ENCODE measurements at regions not wholly inside any gene's neighbourhood (a gene's known extent, or its start where the extent isn't known, plus 50 kb on each side); places are given as distances from the start of the nearest gene placed in this dataset.

DNA sequence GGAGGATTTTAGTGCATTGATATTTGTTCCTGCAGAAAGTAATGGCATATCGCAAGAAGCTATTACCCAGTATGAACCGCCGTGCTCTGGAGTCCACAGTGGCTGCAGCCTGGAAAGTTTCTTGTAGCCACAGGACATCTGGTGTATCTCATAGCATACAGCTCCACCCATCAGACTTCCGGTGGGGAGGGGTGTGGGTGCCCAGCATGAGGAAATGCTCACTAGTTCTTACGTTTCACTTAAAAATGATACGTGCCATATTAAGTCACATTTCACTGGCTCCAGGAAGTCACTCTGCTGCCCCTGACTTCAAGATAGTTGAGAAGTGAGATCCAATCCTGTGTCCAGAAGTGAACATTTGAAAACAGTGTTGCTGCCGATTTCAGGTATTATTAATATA is 990.4 kb downstream of the GBE1 start:
- Histone ChIP-seq H3K27ac (peak overlapping the region in 5 of 11 experiments; percentile 2 to 29 (median 22); a peak in 6 of 22 replicates), H3K4me2 (peak overlapping the region in 9 of 11 experiments; percentile 7 to 46 (median 27); a peak in 9 of 22 replicates), H3K36me3 (no peaks in the 10 kb centered on the region), H4K20me1 (no peaks in the 10 kb centered on the region), H3K4me3 (no peak overlapping the region), H3K9me3 (replicated peaks in 1 of 11) (peaks cover 0 to 9% (median 0%) of the 10 kb centered on the region in 11 experiments; a peak in 3 of 22 replicates), H3K4me1 (peaks cover 0 to 11% (median 8%) of the 10 kb centered on the region in 10 experiments; a peak in 15 of 20 replicates), H3K27me3 (no peaks in the 10 kb centered on the region), H3K9ac (no peak overlapping the region)
- no peak for TF ChIP-seq Cebpa-rat (IDR thresholded peaks at IDR 0.05)

DNA sequence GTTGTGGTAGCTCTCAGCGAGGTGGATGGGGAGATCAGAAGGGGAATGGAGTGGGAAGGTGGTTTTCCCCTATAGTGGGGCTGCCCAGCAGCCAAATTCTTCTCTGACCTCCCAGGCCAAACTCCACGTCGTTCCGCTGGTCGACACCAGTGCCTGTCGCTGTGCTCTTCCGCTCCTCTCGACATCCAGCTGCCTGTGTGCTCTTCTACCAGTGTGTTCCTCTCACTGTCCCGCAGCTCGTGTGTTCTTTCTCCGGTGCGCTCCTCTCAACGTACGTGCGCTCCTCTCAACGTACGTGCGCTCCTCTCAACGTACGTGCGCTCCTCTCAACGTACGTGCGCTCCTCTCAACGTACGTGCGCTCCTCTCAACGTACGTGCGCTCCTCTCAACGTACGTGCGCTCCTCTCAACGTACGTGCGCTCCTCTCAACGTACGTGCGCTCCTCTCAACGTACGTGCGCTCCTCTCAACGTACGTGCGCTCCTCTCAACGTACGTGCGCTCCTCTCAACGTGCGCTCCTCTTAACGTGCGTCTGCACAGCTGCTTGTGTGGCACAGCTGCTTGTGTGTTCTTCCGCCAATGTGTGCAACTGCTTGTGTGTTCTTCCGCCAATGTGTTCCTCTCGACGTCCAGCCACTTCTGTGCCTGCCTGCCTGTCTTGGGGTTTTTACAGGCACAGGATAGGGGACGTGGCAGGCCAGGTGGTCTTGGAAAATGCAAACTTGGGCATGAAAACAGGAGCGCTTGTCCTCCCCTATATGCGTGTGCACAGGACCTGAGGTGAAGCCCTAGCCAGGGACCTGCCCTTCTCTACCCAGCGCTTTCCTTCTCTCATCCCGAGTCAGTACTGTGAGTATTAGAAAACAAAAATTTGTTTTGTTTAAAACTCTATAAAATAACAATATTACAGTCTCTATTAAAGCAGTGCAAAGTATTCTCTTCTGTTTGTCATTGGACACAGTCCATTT is 991.1 kb downstream of the GBE1 start:
- Histone ChIP-seq H3K36me3 (no peaks in the 10 kb centered on the region), H3K9ac (no peak overlapping the region), H4K20me1 (no peaks in the 10 kb centered on the region), H3K9me3 (replicated peaks in 1 of 11) (peaks cover 0 to 9% (median 0%) of the 10 kb centered on the region in 11 experiments; a peak in 3 of 22 replicates), H3K27ac (peak overlapping the region in 2 of 11 experiments; percentile 3 to 7; a peak in 1 of 22 replicates), H3K27me3 (no peaks in the 10 kb centered on the region), H3K4me2 (peak overlapping the region in 9 of 11 experiments; percentile 7 to 46 (median 27); a peak in 8 of 22 replicates), H3K4me1 (peaks cover 0 to 11% (median 8%) of the 10 kb centered on the region in 10 experiments; a peak in 15 of 20 replicates), H3K4me3 (no peak overlapping the region)
- TF ChIP-seq Cebpa-rat (IDR thresholded peaks at IDR 0.05), result no peak

GRCh38 chr3:80769683-80770082 is 991.8 kb downstream of the GBE1 start:
- Histone ChIP-seq H3K4me2 (no peak overlapping the region), H3K27ac (no peak overlapping the region), H3K27me3 (no peaks in the 10 kb centered on the region), H3K36me3 (no peaks in the 10 kb centered on the region), H4K20me1 (no peaks in the 10 kb centered on the region), H3K9me3 (replicated peaks in 1 of 11) (peaks cover 0 to 9% (median 0%) of the 10 kb centered on the region in 11 experiments; a peak in 3 of 22 replicates), H3K9ac (no peak overlapping the region), H3K4me3 (no peak overlapping the region), H3K4me1 (peaks cover 0 to 11% (median 8%) of the 10 kb centered on the region in 10 experiments; a peak in 15 of 20 replicates)
- no peak for TF ChIP-seq Cebpa-rat (IDR thresholded peaks at IDR 0.05)

- Histone ChIP-seq H3K27ac (no peak overlapping the region), H3K4me2 (no peak overlapping the region), H3K4me1 (peaks cover 0 to 11% (median 8%) of the 10 kb centered on the region in 10 experiments; a peak in 15 of 20 replicates), H3K9me3 (replicated peaks in 1 of 11) (peaks cover 0 to 9% (median 0%) of the 10 kb centered on the region in 11 experiments; a peak in 3 of 22 replicates), H4K20me1 (no peaks in the 10 kb centered on the region), H3K36me3 (no peaks in the 10 kb centered on the region), H3K4me3 (no peak overlapping the region), H3K27me3 (no peaks in the 10 kb centered on the region), H3K9ac (no peak overlapping the region)
- no peak for TF ChIP-seq Cebpa-rat (IDR thresholded peaks at IDR 0.05)
Observed at GRCh38 chr3:80767604-80768003, 993.8 kb downstream of the GBE1 start.

GRCh38 chr3:80754969-80755368 is 987.2 kb upstream of the ROBO1 start:
- no peak overlapping the region for H3K9ac ChIP-seq
- no peaks in the 10 kb centered on the region for H3K9me3 ChIP-seq (replicated peaks in 1 of 11)
- no peak for TF ChIP-seq Cebpa-rat (IDR thresholded peaks at IDR 0.05)
- no peaks in the 10 kb centered on the region for H4K20me1 ChIP-seq
- H3K36me3 ChIP-seq, result no peaks in the 10 kb centered on the region
- no peak overlapping the region for H3K27ac ChIP-seq
- H3K27me3 ChIP-seq, result no peaks in the 10 kb centered on the region
- no peaks in the 10 kb centered on the region for H3K4me1 ChIP-seq
- no peak overlapping the region for H3K4me3 ChIP-seq
- no peak overlapping the region for H3K4me2 ChIP-seq

DNA sequence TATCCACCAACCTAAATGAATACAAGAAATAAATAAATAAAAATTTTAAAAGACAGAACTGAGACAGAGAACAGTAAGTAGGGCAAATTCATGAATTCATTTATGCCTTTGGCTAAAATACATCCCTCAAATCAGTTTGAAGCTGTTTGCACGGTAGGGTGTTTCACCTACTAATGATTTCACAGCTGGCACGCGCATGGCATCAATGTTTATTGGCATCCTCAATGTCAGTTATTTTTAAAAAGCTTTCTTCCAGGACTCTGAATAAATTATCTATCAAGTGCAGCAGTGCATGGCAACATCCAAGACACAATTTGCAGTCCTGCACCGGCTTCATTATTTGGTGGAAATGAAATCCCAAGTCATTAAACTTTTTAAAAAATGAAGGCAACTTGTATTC is 985.2 kb upstream of the ROBO1 start:
- H3K36me3 ChIP-seq, result no peaks in the 10 kb centered on the region

DNA sequence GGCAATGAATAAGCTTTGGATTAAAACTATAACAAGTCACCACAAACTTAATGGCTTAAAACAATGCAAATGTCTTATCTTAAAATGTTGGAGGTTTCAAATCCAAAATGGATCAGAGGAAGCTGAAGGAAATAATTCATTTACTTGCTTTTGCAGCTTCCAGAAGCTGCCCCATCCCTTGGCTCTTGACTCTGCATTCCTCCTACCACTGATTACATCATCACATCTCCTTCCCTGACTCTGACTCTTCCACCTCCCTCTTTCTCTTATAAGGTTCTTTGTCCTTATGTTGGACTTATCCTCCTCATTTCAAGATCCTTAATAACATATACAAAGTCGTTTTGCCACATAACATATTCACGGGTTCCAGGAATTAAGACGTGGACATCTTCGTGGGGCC is 982.8 kb upstream of the ROBO1 start:
- Histone ChIP-seq H3K9me3 (replicated peaks in 1 of 11) (no peaks in the 10 kb centered on the region), H3K4me3 (no peak overlapping the region), H3K9ac (no peak overlapping the region), H3K36me3 (no peaks in the 10 kb centered on the region), H3K4me1 (no peaks in the 10 kb centered on the region), H4K20me1 (no peaks in the 10 kb centered on the region), H3K27me3 (no peaks in the 10 kb centered on the region), H3K27ac (no peak overlapping the region), H3K4me2 (no peak overlapping the region)
- TF ChIP-seq Cebpa-rat (IDR thresholded peaks at IDR 0.05), result no peak

More for the DNA sequence above, 985.2 kb upstream of the ROBO1 start:
- Histone ChIP-seq H3K9ac (no peak overlapping the region), H3K4me3 (no peak overlapping the region), H3K27ac (no peak overlapping the region), H4K20me1 (no peaks in the 10 kb centered on the region), H3K9me3 (replicated peaks in 1 of 11) (no peaks in the 10 kb centered on the region), H3K27me3 (no peaks in the 10 kb centered on the region), H3K4me1 (no peaks in the 10 kb centered on the region), H3K4me2 (no peak overlapping the region)
- no peak for TF ChIP-seq Cebpa-rat (IDR thresholded peaks at IDR 0.05)

- Histone ChIP-seq H3K4me2 (no peak overlapping the region; a peak in 1 of 22 replicates), H3K27ac (no peak overlapping the region), H3K9ac (no peak overlapping the region), H3K36me3 (no peaks in the 10 kb centered on the region), H4K20me1 (no peaks in the 10 kb centered on the region), H3K9me3 (replicated peaks in 1 of 11) (no peaks in the 10 kb centered on the region), H3K4me3 (no peak overlapping the region), H3K27me3 (no peaks in the 10 kb centered on the region), H3K4me1 (peaks cover 0 to 16% (median 3%) of the 10 kb centered on the region in 10 experiments; a peak in 9 of 20 replicates)
- TF ChIP-seq Cebpa-rat (IDR thresholded peaks at IDR 0.05), result no peak
Observed at GRCh38 chr3:80734920-80735319, 967.1 kb upstream of the ROBO1 start.

DNA sequence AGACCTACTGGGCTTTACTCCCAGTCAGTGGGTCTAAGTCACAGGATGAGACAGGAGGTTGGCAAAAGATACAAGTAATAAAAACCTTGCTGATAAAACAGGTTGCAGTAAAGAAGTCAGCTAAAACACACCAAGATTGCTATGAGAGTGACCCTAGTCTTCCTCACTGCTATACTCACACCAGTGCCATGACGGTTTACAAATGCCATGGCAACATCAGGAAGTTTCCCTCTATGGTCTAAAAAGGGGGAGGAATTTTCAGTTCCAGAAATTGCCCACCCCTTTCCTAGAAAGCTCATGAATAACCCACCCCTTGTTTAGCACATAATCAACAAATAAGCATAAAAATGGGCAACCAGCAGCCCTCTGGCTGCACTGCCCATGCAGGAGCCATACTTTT is 966.7 kb upstream of the ROBO1 start:
- H3K4me2 ChIP-seq, result peak overlapping the region in 2 of 11 experiments; percentile 49 to 52; a peak in 2 of 22 replicates
- no peak overlapping the region for H3K4me3 ChIP-seq
- H3K9ac ChIP-seq, result no peak overlapping the region
- no peak for TF ChIP-seq Cebpa-rat (IDR thresholded peaks at IDR 0.05)
- no peak overlapping the region; a peak in 1 of 22 replicates for H3K27ac ChIP-seq
- H3K4me1 ChIP-seq, result peaks cover 0 to 16% (median 3%) of the 10 kb centered on the region in 10 experiments; a peak in 9 of 20 replicates
- no peaks in the 10 kb centered on the region for H4K20me1 ChIP-seq
- no peaks in the 10 kb centered on the region for H3K36me3 ChIP-seq
- H3K27me3 ChIP-seq, result no peaks in the 10 kb centered on the region
- no peaks in the 10 kb centered on the region for H3K9me3 ChIP-seq (replicated peaks in 1 of 11)

All from BLaER1 treated with 17β-estradiol and CSF1 and Interleukin-3, amounts not matched to agents 10 nM and 100 nM (cell line).